Upper lobe of right lung (tissue), 1 donor: ENCODE measurements at regions not wholly inside any gene's neighbourhood (a gene's known extent, or its start where the extent isn't known, plus 50 kb on each side); places are given as distances from the start of the nearest gene placed in this dataset.

Experiments used
- ATAC-seq: fragments of 200-7000 bp; cut with Tn5 transposase; one replicate; pipeline ENCODE4 v1.9.1; 2020; ENCODE audit warnings: mild to moderate bottlenecking, moderate library complexity
- DNase-seq: peaks from one replicate; pipeline ENCODE4 v3.0.0-alpha.2; 2020
- H3K27ac ChIP-seq: fragments of 200-600 bp; one replicate; pipeline ENCODE4 v1.8.0; 2022
- H3K27me3 ChIP-seq: fragments of 200-600 bp; one replicate; pipeline ENCODE4 v1.8.0; 2022; ENCODE audit warnings: mild to moderate bottlenecking
- H3K36me3 ChIP-seq: fragments of 200-600 bp; one replicate; pipeline ENCODE4 v1.8.0; 2022
- H3K4me1 ChIP-seq: fragments of 200-600 bp; one replicate; pipeline ENCODE4 v1.8.0; 2022
- H3K4me3 ChIP-seq: fragments of 200-600 bp; one replicate; pipeline ENCODE4 v1.8.0; 2022; ENCODE audit warnings: mild to moderate bottlenecking
- H3K9me3 ChIP-seq: fragments of 200-600 bp; one replicate; pipeline ENCODE4 v1.8.0; 2022
- CTCF ChIP-seq: fragments of 200-600 bp; IDR thresholded peaks from one replicate; pipeline ENCODE4 v1.8.0; 2022; ENCODE audit warnings: antibody characterized with exemption
- intact Hi-C: fragments of 100-400 bp; cut with DNase I; formaldehyde crosslinking; loops from one replicate; pipeline ENCODE4 v1.11.0; 2022
- donor health status: DM: no; HTN: yes; CAD: no; lungs with severe emphysema.

DNA sequence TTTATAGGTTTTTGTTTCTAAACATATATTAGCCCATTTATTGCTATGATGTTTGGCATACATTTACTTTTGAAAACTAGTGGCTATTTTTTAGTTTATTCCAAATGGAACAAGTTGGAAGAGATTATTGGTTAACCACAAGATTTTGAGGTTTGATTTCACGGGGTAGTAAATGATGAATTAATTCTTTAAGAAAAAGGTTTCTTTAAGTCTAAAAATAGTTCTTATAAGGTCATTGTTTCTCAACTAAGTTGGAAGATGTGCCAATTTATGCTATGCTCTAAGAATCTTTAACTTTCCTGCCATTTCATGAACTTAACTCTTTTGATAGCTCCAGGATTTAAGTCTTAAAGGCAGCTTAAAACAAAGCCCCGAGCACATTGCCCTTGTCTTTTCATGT, 183.8 kb downstream of the LMO4 start:
- Histone ChIP-seq H3K27ac (no peak overlapping the region), H3K36me3 (no peaks in the 10 kb centered on the region), H3K9me3 (no peaks in the 10 kb centered on the region), H3K27me3 (no peaks in the 10 kb centered on the region), H3K4me1 (peaks cover 6% of the 10 kb centered on the region), H3K4me3 (no peak overlapping the region)
- DNase-seq (no peak), ATAC-seq (no peak)
- intact Hi-C loops, result no loop called here
- no peak for TF ChIP-seq CTCF

DNA sequence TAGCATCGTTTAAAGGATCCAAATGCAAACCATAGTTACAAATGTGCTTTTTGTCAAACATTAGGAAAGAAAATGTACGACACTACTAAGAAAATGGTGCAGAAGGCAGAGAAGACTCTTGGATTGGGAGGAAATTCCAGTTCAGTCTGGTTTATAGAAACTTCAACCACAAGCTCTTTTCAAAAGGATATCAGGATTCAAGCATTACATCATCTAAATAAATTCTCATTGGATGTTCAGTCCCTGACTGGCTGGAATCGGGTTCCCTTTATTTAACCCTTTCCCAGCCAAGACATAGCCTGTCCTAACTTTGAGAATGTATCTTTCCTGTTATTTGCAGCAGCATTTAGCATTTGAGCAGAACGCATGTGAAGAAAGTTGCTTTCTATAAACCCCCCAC, 184.6 kb downstream of the LMO4 start:
- Histone ChIP-seq H3K4me1 (peaks cover 6% of the 10 kb centered on the region), H3K36me3 (no peaks in the 10 kb centered on the region), H3K27me3 (no peaks in the 10 kb centered on the region), H3K4me3 (no peak overlapping the region), H3K27ac (no peak overlapping the region), H3K9me3 (no peaks in the 10 kb centered on the region)
- ATAC-seq, result no peak
- intact Hi-C loops, result no loop called here
- no peak for DNase-seq
- TF ChIP-seq CTCF, result no peak

- Histone ChIP-seq H3K4me3 (no peak overlapping the region), H3K36me3 (no peaks in the 10 kb centered on the region), H3K9me3 (no peaks in the 10 kb centered on the region), H3K27me3 (no peaks in the 10 kb centered on the region), H3K27ac (no peak overlapping the region), H3K4me1 (peaks cover 6% of the 10 kb centered on the region)
- ATAC-seq (no peak), DNase-seq (no peak)
- intact Hi-C loops, result no loop called here
- no peak for TF ChIP-seq CTCF
These were observed 185.4 kb downstream of the LMO4 start for GRCh38 chr1:87513966-87514660.

DNA sequence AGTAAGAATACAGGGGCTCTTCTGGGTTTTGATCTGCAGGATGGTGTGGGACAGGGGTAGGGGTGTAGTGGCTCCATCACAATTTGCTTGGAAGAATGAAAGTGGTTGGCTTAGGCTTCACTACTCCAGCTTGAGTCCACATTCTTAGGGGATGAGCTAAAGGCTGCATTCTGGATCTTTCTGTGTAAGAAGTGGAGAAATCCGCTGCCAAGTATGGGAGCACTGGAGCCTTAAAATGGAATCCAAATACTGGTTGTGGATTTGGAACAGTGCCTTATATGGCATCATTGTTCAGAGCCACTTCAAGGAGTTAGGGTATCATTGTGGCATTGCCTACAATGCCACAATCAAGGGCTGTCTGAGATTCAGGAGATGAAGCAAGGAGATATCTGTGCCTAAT, 187.1 kb downstream of the LMO4 start:
- Histone ChIP-seq H3K4me1 (peaks cover 6% of the 10 kb centered on the region), H3K9me3 (no peaks in the 10 kb centered on the region), H3K27me3 (no peaks in the 10 kb centered on the region), H3K36me3 (no peaks in the 10 kb centered on the region), H3K4me3 (no peak overlapping the region), H3K27ac (no peak overlapping the region)
- intact Hi-C loops, result no loop called here
- no peak for DNase-seq
- no peak for TF ChIP-seq CTCF
- ATAC-seq, result no peak

- TF ChIP-seq CTCF, result no peak
- intact Hi-C loops, result no loop called here
- H3K9me3 ChIP-seq, result no peaks in the 10 kb centered on the region
- no peak overlapping the region for H3K4me3 ChIP-seq
- H3K4me1 ChIP-seq, result no peaks in the 10 kb centered on the region
- no peak for DNase-seq
- no peak for ATAC-seq
- H3K27ac ChIP-seq, result no peak overlapping the region
- H3K27me3 ChIP-seq, result no peaks in the 10 kb centered on the region
- no peaks in the 10 kb centered on the region for H3K36me3 ChIP-seq
These were observed 190.1 kb downstream of the LMO4 start for GRCh38 chr1:87518794-87519193.

DNA sequence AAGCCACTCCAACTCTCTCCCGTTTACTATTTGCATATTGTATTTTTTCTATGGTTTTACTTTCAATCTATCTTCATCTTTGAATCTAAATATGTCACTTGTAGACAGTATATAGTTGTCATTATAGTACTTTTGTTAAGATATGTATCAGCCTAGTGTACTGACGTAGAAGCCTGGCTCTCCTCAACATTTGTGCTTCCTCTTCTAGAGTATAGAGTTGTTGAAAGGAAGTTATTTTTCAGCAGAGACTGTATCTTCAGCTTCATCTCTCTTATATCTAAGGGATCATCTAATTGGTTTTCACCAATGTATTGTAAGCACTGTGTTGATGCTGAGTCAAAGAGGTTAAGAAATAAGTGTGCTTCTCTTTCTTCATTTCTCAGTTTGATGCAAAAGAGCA, 192.8 kb downstream of the LMO4 start:
- Histone ChIP-seq H3K36me3 (no peaks in the 10 kb centered on the region), H3K27ac (no peak overlapping the region), H3K27me3 (no peaks in the 10 kb centered on the region), H3K4me1 (no peaks in the 10 kb centered on the region), H3K9me3 (no peaks in the 10 kb centered on the region), H3K4me3 (no peak overlapping the region)
- intact Hi-C loops, result no loop called here
- TF ChIP-seq CTCF, result no peak
- ATAC-seq (no peak), DNase-seq (no peak)
